GM12878 (cell line): ENCODE measurements at regions not wholly inside any gene's neighbourhood (a gene's known extent, or its start where the extent isn't known, plus 50 kb on each side); places are given as distances from the start of the nearest gene placed in this dataset.

Experiments
- BCL3 ChIP-seq: IDR thresholded peaks from 2 replicates; pipeline ENCODE4 v1.6.1; 2011; ENCODE audit warnings: borderline replicate concordance, low read depth, mild to moderate bottlenecking, moderate library complexity, low read length; ENCODE audit not compliant: insufficient read depth, poor library complexity, severe bottlenecking
- CEBPB ChIP-seq, 2 experiments: fragments of 150-350 bp in 1 of 2; IDR thresholded peaks; 2 replicates each; pipeline ENCODE4 v1.6.1; 2012 to 2014; ENCODE audit warnings: low read depth in 2 of 2, low read length in 2 of 2, borderline replicate concordance in 1 of 2, inconsistent platforms in 1 of 2
- EGR1 ChIP-seq, 2 experiments: IDR thresholded peaks; 1 replicate in 1 of 2; 2 replicates in 1 of 2; pipeline ENCODE4 v1.6.1; 2011 to 2012; ENCODE audit warnings: low read depth in 2 of 2, low read length in 2 of 2, borderline replicate concordance in 1 of 2, mild to moderate bottlenecking in 1 of 2, moderate library complexity in 1 of 2
- ESRRA ChIP-seq: IDR thresholded peaks from 2 replicates; pipeline ENCODE4 v1.6.1; 2012; ENCODE audit warnings: mild to moderate bottlenecking, low read length, improper control_type of control experiment
- IRF4 ChIP-seq: IDR thresholded peaks from 2 replicates; pipeline ENCODE4 v1.6.1; 2011; ENCODE audit warnings: low read depth, low read length
- KLF5 ChIP-seq: fragments of 450-650 bp; IDR thresholded peaks from 2 replicates; pipeline ENCODE4 v1.6.1; 2014; ENCODE audit warnings: mild to moderate bottlenecking; ENCODE audit not compliant: partially characterized antibody
- NKRF ChIP-seq: fragments of 450-650 bp; conservative IDR thresholded peaks from 2 replicates; pipeline ENCODE4 v1.6.1; 2017; ENCODE audit warnings: mild to moderate bottlenecking, moderate library complexity
- NR2C1 ChIP-seq: fragments of 450-650 bp; IDR thresholded peaks from 2 replicates; pipeline ENCODE4 v1.6.1; 2017; ENCODE audit warnings: antibody characterized with exemption, mild to moderate bottlenecking, moderate library complexity
- PML ChIP-seq: IDR thresholded peaks from 2 replicates; pipeline ENCODE4 v1.6.1; 2012; ENCODE audit warnings: low read length, inconsistent platforms
- SIX5 ChIP-seq: IDR thresholded peaks from 2 replicates; pipeline ENCODE4 v1.6.1; 2011; ENCODE audit warnings: mild to moderate bottlenecking, low read depth, low read length, moderate library complexity; ENCODE audit not compliant: severe bottlenecking
- SPI1 ChIP-seq: IDR thresholded peaks from 2 replicates; pipeline ENCODE4 v1.6.1; 2011; ENCODE audit warnings: low read depth, mild to moderate bottlenecking, low read length, moderate library complexity, borderline replicate concordance; ENCODE audit not compliant: insufficient read depth
- USF1 ChIP-seq: IDR thresholded peaks from 2 replicates; pipeline ENCODE4 v1.6.1; 2011; ENCODE audit warnings: borderline replicate concordance, low read depth, mild to moderate bottlenecking, moderate library complexity, mixed read lengths, low read length; ENCODE audit not compliant: insufficient read depth; ENCODE audit errors: extremely low read length
- TF ChIP-seq, protein P1 (sequence below): fragments of 450-650 bp; IDR thresholded peaks from 2 replicates; pipeline ENCODE4 v1.6.1; 2017; ENCODE audit warnings: mild to moderate bottlenecking, low read depth, inconsistent platforms; ENCODE audit not compliant: poor library complexity, severe bottlenecking
- TF ChIP-seq, protein P2 (sequence below): fragments of 450-650 bp; IDR thresholded peaks from 2 replicates; pipeline ENCODE4 v1.6.1; 2018; ENCODE audit warnings: mild to moderate bottlenecking, low read depth, moderate library complexity; ENCODE audit not compliant: partially characterized antibody
- TF ChIP-seq, protein P3 (sequence below): fragments of 450-650 bp; formaldehyde crosslinking; IDR thresholded peaks from 2 replicates; pipeline ENCODE4 v1.4.0; 2020; ENCODE audit warnings: mild to moderate bottlenecking, moderate library complexity

DNA sequence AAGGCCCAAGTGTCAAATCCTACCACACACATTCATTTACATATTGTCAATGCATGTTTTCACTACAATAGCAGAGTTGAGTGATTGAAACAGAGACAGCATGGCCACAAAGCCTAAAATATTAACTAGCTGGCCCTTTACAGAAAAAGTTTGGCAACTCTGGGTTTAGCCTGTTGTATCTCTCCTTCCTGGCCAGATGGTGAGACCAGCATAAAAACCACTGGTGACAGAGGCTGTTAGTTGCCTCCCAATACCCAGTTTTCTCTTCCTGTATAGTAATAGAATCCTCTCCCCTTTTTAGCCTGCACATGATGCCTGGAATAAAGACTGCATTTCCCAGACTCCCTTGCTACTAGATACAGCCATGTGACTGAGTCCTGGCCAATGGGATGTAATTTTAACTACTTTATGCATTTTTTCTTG lies 100.0 kb upstream of the TAB2 start (continued):
- TF ChIP-seq, protein P1, sequence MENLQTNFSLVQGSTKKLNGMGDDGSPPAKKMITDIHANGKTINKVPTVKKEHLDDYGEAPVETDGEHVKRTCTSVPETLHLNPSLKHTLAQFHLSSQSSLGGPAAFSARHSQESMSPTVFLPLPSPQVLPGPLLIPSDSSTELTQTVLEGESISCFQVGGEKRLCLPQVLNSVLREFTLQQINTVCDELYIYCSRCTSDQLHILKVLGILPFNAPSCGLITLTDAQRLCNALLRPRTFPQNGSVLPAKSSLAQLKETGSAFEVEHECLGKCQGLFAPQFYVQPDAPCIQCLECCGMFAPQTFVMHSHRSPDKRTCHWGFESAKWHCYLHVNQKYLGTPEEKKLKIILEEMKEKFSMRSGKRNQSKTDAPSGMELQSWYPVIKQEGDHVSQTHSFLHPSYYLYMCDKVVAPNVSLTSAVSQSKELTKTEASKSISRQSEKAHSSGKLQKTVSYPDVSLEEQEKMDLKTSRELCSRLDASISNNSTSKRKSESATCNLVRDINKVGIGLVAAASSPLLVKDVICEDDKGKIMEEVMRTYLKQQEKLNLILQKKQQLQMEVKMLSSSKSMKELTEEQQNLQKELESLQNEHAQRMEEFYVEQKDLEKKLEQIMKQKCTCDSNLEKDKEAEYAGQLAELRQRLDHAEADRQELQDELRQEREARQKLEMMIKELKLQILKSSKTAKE = no peak
- TF ChIP-seq, protein P2, sequence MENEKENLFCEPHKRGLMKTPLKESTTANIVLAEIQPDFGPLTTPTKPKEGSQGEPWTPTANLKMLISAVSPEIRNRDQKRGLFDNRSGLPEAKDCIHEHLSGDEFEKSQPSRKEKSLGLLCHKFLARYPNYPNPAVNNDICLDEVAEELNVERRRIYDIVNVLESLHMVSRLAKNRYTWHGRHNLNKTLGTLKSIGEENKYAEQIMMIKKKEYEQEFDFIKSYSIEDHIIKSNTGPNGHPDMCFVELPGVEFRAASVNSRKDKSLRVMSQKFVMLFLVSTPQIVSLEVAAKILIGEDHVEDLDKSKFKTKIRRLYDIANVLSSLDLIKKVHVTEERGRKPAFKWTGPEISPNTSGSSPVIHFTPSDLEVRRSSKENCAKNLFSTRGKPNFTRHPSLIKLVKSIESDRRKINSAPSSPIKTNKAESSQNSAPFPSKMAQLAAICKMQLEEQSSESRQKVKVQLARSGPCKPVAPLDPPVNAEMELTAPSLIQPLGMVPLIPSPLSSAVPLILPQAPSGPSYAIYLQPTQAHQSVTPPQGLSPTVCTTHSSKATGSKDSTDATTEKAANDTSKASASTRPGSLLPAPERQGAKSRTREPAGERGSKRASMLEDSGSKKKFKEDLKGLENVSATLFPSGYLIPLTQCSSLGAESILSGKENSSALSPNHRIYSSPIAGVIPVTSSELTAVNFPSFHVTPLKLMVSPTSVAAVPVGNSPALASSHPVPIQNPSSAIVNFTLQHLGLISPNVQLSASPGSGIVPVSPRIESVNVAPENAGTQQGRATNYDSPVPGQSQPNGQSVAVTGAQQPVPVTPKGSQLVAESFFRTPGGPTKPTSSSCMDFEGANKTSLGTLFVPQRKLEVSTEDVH = no peak
- TF ChIP-seq KLF5 = no peak
- TF ChIP-seq NKRF = no peak
- TF ChIP-seq IRF4 = no peak
- TF ChIP-seq ESRRA = no peak
- TF ChIP-seq NR2C1 = no peak
- TF ChIP-seq USF1 = peak; percentile 62
- no peak for TF ChIP-seq CEBPB (IDR thresholded peaks at IDR 0.05; ENCODE audit: borderline replicate concordance in 1 of 2, low read depth in 2 of 2, low read length in 2 of 2)
- no peak for TF ChIP-seq BCL3
- TF ChIP-seq EGR1 (IDR thresholded peaks at IDR 0.05; ENCODE audit: borderline replicate concordance in 1 of 2, low read depth in 2 of 2, low read length in 2 of 2) = no peak
- peak; percentile 72 for TF ChIP-seq SIX5
- TF ChIP-seq, protein P3, sequence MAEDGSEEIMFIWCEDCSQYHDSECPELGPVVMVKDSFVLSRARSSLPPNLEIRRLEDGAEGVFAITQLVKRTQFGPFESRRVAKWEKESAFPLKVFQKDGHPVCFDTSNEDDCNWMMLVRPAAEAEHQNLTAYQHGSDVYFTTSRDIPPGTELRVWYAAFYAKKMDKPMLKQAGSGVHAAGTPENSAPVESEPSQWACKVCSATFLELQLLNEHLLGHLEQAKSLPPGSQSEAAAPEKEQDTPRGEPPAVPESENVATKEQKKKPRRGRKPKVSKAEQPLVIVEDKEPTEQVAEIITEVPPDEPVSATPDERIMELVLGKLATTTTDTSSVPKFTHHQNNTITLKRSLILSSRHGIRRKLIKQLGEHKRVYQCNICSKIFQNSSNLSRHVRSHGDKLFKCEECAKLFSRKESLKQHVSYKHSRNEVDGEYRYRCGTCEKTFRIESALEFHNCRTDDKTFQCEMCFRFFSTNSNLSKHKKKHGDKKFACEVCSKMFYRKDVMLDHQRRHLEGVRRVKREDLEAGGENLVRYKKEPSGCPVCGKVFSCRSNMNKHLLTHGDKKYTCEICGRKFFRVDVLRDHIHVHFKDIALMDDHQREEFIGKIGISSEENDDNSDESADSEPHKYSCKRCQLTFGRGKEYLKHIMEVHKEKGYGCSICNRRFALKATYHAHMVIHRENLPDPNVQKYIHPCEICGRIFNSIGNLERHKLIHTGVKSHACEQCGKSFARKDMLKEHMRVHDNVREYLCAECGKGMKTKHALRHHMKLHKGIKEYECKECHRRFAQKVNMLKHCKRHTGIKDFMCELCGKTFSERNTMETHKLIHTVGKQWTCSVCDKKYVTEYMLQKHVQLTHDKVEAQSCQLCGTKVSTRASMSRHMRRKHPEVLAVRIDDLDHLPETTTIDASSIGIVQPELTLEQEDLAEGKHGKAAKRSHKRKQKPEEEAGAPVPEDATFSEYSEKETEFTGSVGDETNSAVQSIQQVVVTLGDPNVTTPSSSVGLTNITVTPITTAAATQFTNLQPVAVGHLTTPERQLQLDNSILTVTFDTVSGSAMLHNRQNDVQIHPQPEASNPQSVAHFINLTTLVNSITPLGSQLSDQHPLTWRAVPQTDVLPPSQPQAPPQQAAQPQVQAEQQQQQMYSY (CRISPR knock-in tag) = no peak
- TF ChIP-seq SPI1 = no peak
- TF ChIP-seq PML = no peak
